HTR-8/SVneo (cell line): ENCODE measurements at regions not wholly inside any gene's neighbourhood (a gene's known extent, or its start where the extent isn't known, plus 50 kb on each side); places are given as distances from the start of the nearest gene placed in this dataset.

Source experiments
- DNase-seq: peaks from one replicate; pipeline ENCODE4 v3.0.0; 2011; ENCODE audit warnings: low spot score, mixed read lengths; ENCODE audit not compliant: insufficient read length
- FAIRE-seq: peaks from 2 replicates; lab custom pipeline; 2011; peaks lifted over from hg19 to GRCh38; lab: Jason Lieb, UNC

- FAIRE-seq (no peak), DNase-seq (no peak)
Observed at GRCh38 chr16:51876934-51877333, 670.0 kb downstream of the TOX3 start.

GRCh38 chr16:51876601-51876875 is 670.4 kb downstream of the TOX3 start:
- DNase-seq (no peak), FAIRE-seq (no peak)

GRCh38 chr16:51875834-51876600 is 670.9 kb downstream of the TOX3 start:
- no peak for FAIRE-seq
- DNase-seq, result no peak

- FAIRE-seq (no peak), DNase-seq (no peak)
Observed at GRCh38 chr16:51872524-51872923, 674.4 kb downstream of the TOX3 start.

GRCh38 chr16:51870296-51870854 is 676.6 kb downstream of the TOX3 start:
- peak; percentile 9 for DNase-seq
- no peak for FAIRE-seq

GRCh38 chr16:51869176-51869575 is 677.8 kb downstream of the TOX3 start:
- no peak for FAIRE-seq
- no peak for DNase-seq

GRCh38 chr16:51868631-51869030 is 678.3 kb downstream of the TOX3 start:
- FAIRE-seq (no peak), DNase-seq (no peak)

- DNase-seq (no peak), FAIRE-seq (no peak)
Observed at GRCh38 chr16:51867386-51868065, 679.4 kb downstream of the TOX3 start.

GRCh38 chr16:51864575-51864974 is 682.4 kb downstream of the TOX3 start:
- DNase-seq (no peak), FAIRE-seq (no peak)

- no peak for FAIRE-seq
Observed at GRCh38 chr16:51854401-51854951, 692.5 kb downstream of the TOX3 start.

GRCh38 chr16:51853586-51853985 is 693.4 kb downstream of the TOX3 start:
- no peak for DNase-seq
- FAIRE-seq, result no peak

More at GRCh38 chr16:51854401-51854951, 692.5 kb downstream of the TOX3 start:
- DNase-seq, result no peak

GRCh38 chr16:51852892-51853291 is 694.1 kb downstream of the TOX3 start:
- DNase-seq, result no peak
- FAIRE-seq, result no peak

- DNase-seq (no peak), FAIRE-seq (no peak)
Observed at GRCh38 chr16:51851111-51851510, 695.8 kb downstream of the TOX3 start.

- no peak for FAIRE-seq
Observed at GRCh38 chr16:51849715-51850114, 697.2 kb downstream of the TOX3 start.

GRCh38 chr16:51845586-51846305 is 694.7 kb upstream of the SALL1 start:
- no peak for FAIRE-seq
- no peak for DNase-seq

More at GRCh38 chr16:51849715-51850114, 697.2 kb downstream of the TOX3 start:
- DNase-seq, result no peak

- FAIRE-seq, result no peak
- DNase-seq, result peak; percentile 35
Observed at GRCh38 chr16:51839727-51840462, 688.8 kb upstream of the SALL1 start.

GRCh38 chr16:51834794-51835193 is 683.7 kb upstream of the SALL1 start:
- FAIRE-seq (no peak), DNase-seq (no peak)

GRCh38 chr16:51834133-51834532 is 683.1 kb upstream of the SALL1 start:
- no peak for DNase-seq
- no peak for FAIRE-seq

GRCh38 chr16:51831595-51832367 is 680.7 kb upstream of the SALL1 start:
- no peak for FAIRE-seq

More at GRCh38 chr16:51831595-51832367, 680.7 kb upstream of the SALL1 start:
- no peak for DNase-seq
